Osteoblast (primary cell): ENCODE measurements at regions not wholly inside any gene's neighbourhood (a gene's known extent, or its start where the extent isn't known, plus 50 kb on each side); places are given as distances from the start of the nearest gene placed in this dataset.
"Not testable (repeated sequence)": the region's sequence is repeated elsewhere in the genome, so short reads cannot be mapped to it uniquely, and the experiment has no call there.

ENCODE experiments used
- DNase-seq: peaks from one replicate; pipeline ENCODE4 v3.0.0; 2011; ENCODE audit warnings: low spot score, mixed read lengths; ENCODE audit not compliant: insufficient read length; ENCODE audit errors: missing footprints
- H2AFZ ChIP-seq: 2 replicates; pipeline ENCODE4 v1.6.0; 2011; ENCODE audit warnings: mild to moderate bottlenecking, low read length
- H3K27ac ChIP-seq: 2 replicates; pipeline ENCODE4 v1.5.1; 2011; ENCODE audit warnings: mild to moderate bottlenecking, low read depth, low read length, moderate library complexity
- H3K27me3 ChIP-seq: 2 replicates; pipeline ENCODE4 v1.6.0; 2012; ENCODE audit warnings: mild to moderate bottlenecking, control low read depth, inconsistent platforms, low read length, moderate library complexity; ENCODE audit not compliant: insufficient read depth
- H3K36me3 ChIP-seq: 2 replicates; pipeline ENCODE4 v1.5.1; 2011; ENCODE audit warnings: mild to moderate bottlenecking, low read length, control low read depth, moderate library complexity; ENCODE audit not compliant: insufficient read depth
- H3K4me1 ChIP-seq: 2 replicates; pipeline ENCODE4 v1.5.1; 2011; ENCODE audit warnings: mild to moderate bottlenecking, low read length, control low read depth, moderate library complexity; ENCODE audit not compliant: insufficient read depth
- H3K4me2 ChIP-seq: 2 replicates; pipeline ENCODE4 v1.6.0; 2011; ENCODE audit warnings: mild to moderate bottlenecking, low read length; ENCODE audit not compliant: insufficient read depth
- H3K4me3 ChIP-seq: fragments of 200-600 bp; sonication (generic); 3 replicates; pipeline ENCODE4 v1.5.1; 2012; ENCODE audit warnings: mild to moderate bottlenecking, low read length, inconsistent platforms; ENCODE audit not compliant: insufficient read depth
- H3K79me2 ChIP-seq: 2 replicates; pipeline ENCODE4 v1.6.0; 2012; ENCODE audit warnings: mild to moderate bottlenecking, low read length, control low read depth, inconsistent platforms; ENCODE audit not compliant: insufficient read depth
- H3K9me3 ChIP-seq: 2 replicates; pipeline ENCODE4 v1.5.1; 2011; ENCODE audit warnings: low read depth, low read length, control low read depth
- H4K20me1 ChIP-seq: 2 replicates; pipeline ENCODE4 v1.6.0; 2012; ENCODE audit warnings: mild to moderate bottlenecking, low read length, control low read depth; ENCODE audit not compliant: insufficient read depth
- TF ChIP-seq, protein P1 (sequence below): IDR thresholded peaks from 2 replicates; pipeline ENCODE4 v1.5.1; 2011; ENCODE audit warnings: mild to moderate bottlenecking, low read depth, low read length, moderate library complexity; ENCODE audit errors: extremely low read depth

DNA sequence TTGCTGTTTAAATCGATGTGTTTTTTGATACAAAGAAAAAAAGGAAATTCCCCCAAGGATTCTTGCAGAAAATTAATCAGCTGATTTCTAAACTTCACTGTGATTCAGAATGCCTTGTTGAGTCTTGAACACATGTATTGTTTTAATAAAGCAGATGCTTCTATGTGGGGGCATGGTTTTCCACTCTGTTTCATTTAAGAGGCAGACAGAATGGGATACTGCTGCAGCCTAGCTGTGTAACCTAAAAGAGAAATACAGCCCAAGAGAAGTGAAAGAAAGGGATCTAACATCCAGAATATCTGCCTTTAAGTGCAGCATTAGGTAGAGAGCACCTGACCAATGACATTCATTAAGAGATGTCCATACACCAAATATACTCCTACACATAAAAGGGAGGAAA, 365.1 kb upstream of the CCNH start:
- Histone ChIP-seq H2AFZ (no peak overlapping the region), H3K9me3 (no peaks in the 10 kb centered on the region), H3K4me1 (no peaks in the 10 kb centered on the region), H3K4me3 (no peak overlapping the region), H3K36me3 (no peaks in the 10 kb centered on the region), H3K27ac (no peak overlapping the region), H3K79me2 (no peaks in the 10 kb centered on the region), H3K4me2 (no peak overlapping the region), H3K27me3 (peaks cover 4% of the 10 kb centered on the region), H4K20me1 (no peaks in the 10 kb centered on the region)
- TF ChIP-seq, protein P1, sequence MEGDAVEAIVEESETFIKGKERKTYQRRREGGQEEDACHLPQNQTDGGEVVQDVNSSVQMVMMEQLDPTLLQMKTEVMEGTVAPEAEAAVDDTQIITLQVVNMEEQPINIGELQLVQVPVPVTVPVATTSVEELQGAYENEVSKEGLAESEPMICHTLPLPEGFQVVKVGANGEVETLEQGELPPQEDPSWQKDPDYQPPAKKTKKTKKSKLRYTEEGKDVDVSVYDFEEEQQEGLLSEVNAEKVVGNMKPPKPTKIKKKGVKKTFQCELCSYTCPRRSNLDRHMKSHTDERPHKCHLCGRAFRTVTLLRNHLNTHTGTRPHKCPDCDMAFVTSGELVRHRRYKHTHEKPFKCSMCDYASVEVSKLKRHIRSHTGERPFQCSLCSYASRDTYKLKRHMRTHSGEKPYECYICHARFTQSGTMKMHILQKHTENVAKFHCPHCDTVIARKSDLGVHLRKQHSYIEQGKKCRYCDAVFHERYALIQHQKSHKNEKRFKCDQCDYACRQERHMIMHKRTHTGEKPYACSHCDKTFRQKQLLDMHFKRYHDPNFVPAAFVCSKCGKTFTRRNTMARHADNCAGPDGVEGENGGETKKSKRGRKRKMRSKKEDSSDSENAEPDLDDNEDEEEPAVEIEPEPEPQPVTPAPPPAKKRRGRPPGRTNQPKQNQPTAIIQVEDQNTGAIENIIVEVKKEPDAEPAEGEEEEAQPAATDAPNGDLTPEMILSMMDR, result no peak
- no peak for DNase-seq

DNA sequence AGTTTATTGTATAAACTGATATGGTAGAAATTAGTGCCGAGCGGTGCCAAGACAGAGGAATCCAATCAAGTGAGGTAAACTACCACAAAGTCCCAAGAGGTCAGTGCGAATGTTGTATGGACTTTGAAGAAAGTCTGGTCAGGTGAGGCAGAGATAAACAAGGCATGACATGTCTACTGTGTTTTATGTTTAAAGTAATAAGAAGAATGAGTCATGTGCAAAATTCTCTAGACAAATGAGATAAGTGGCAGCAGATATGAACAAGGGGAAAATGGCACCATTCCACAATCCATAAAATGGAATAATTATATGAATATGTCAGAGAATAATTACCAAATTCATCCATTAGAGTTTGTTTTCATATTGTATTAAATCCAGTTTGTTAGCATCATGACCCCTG, 364.1 kb upstream of the CCNH start:
- no peak overlapping the region for H3K4me2 ChIP-seq
- DNase-seq, result no peak
- H3K4me1 ChIP-seq, result no peaks in the 10 kb centered on the region
- H3K36me3 ChIP-seq, result no peaks in the 10 kb centered on the region
- no peak overlapping the region for H3K4me3 ChIP-seq
- H4K20me1 ChIP-seq, result no peaks in the 10 kb centered on the region
- no peaks in the 10 kb centered on the region for H3K27me3 ChIP-seq
- TF ChIP-seq, protein P1, result no peak
- H3K27ac ChIP-seq, result no peak overlapping the region
- no peak overlapping the region for H2AFZ ChIP-seq
- H3K79me2 ChIP-seq, result no peaks in the 10 kb centered on the region
- no peaks in the 10 kb centered on the region for H3K9me3 ChIP-seq

DNA sequence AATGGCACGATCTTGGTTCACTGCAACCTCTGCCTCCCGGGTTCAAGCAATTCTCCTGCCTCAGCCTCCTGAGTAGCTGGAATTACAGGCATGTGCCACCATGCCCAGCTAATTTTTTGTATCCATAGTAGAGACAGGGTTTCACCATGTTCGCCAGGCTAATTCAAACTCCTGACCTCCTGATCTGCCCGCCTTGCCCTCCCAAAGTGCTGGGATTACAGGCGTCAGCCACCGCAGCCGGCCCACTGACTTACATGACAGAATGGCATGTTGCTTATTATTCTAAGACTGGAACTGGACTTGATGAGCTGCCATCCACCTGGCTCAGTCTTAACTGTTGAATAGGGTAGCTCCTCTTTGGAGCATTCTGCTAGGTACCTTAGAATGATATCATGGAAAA, 363.6 kb upstream of the CCNH start:
- not testable (repeated sequence) for H3K4me3 ChIP-seq, H3K4me1 ChIP-seq, H3K27me3 ChIP-seq, H4K20me1 ChIP-seq, H3K9me3 ChIP-seq, H2AFZ ChIP-seq, H3K27ac ChIP-seq, DNase-seq, H3K36me3 ChIP-seq, H3K4me2 ChIP-seq, H3K79me2 ChIP-seq

DNA sequence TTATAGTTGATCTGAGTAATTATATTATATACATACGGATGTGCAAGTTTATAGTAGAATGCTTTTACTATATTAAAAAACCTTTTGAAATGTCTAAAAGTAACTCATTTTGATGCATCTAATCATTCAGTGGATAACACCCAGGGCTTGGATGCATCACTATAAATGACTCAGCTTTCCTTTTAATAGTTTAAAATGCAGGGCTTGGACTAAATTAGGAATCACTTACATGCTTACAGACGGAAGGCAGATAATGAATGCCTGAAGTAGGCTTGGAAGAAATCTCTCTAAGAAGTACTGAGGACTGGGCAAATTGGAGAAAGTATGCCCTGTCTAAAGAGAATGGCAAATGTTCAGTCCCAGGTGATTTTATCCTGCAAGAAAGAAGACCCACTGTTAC, 362.5 kb upstream of the CCNH start:
- Histone ChIP-seq H2AFZ (no peak overlapping the region), H3K36me3 (no peaks in the 10 kb centered on the region), H3K27ac (no peak overlapping the region), H3K9me3 (no peaks in the 10 kb centered on the region), H3K4me3 (no peak overlapping the region), H3K27me3 (no peaks in the 10 kb centered on the region), H3K4me1 (no peaks in the 10 kb centered on the region), H3K4me2 (no peak overlapping the region), H4K20me1 (no peaks in the 10 kb centered on the region), H3K79me2 (no peaks in the 10 kb centered on the region)
- TF ChIP-seq, protein P1, result no peak
- no peak for DNase-seq

DNA sequence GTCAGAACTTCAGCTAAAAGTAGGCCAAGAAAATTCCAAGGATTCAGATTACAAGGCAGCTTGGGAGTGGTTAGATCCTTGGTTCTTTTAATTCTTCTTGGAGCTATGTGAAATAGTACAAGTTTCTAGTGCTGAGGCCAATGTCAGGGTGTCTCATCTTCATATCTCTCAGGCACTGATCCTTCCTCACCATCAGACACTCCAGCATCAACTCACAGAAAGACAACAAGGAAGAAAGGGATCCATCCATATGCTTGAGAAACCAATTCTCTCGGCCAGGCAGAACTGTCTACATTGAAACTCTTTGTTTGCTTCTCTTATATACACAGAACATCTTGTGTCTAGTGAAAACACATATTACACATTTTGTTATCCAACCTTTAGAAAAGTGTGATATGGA, 362.1 kb upstream of the CCNH start:
- no peak overlapping the region for H2AFZ ChIP-seq
- H3K27me3 ChIP-seq, result no peaks in the 10 kb centered on the region
- H3K4me2 ChIP-seq, result no peak overlapping the region
- no peaks in the 10 kb centered on the region for H3K9me3 ChIP-seq
- H3K79me2 ChIP-seq, result no peaks in the 10 kb centered on the region
- no peak overlapping the region for H3K4me3 ChIP-seq
- no peaks in the 10 kb centered on the region for H3K4me1 ChIP-seq
- no peaks in the 10 kb centered on the region for H3K36me3 ChIP-seq
- no peak overlapping the region for H3K27ac ChIP-seq
- TF ChIP-seq, protein P1, result no peak
- H4K20me1 ChIP-seq, result no peaks in the 10 kb centered on the region
- DNase-seq, result no peak
